HEK293 (cell line): ENCODE measurements at regions not wholly inside any gene's neighbourhood (a gene's known extent, or its start where the extent isn't known, plus 50 kb on each side); places are given as distances from the start of the nearest gene placed in this dataset.

ENCODE experiments used
- CTCF ChIA-PET: fragments of 350-600 bp; formaldehyde crosslinking; extraction: SDS; loops from one replicate; lab custom pipeline; 2021; ENCODE audit warnings: antibody characterized with exemption; lab: Yijun Ruan, JAX
- POLR2A ChIA-PET: fragments of 300-600 bp; formaldehyde crosslinking; extraction: SDS; loops from one replicate; lab custom pipeline; 2020; ENCODE audit warnings: antibody characterized with exemption, inconsistent platforms; lab: Yijun Ruan, JAX
- H3K27ac ChIP-seq: fragments of 200-500 bp; sonication (Bioruptor generic); 2 replicates; pipeline ENCODE4 v1.5.1; 2014; ENCODE audit warnings: low read depth, low read length, control low read depth, inconsistent platforms; ENCODE audit errors: extremely low read depth
- H3K36me3 ChIP-seq, 2 experiments: fragments of 200-500 bp in 1 of 2; sonication (Bioruptor generic) in 1 of 2; 1 replicate in 1 of 2; 2 replicates in 1 of 2; pipeline ENCODE4 v1.5.1; 2014 to 2017; ENCODE audit warnings: inconsistent platforms in 2 of 2, low read length in 2 of 2; ENCODE audit not compliant: control insufficient read depth in 2 of 2, insufficient read depth in 1 of 2
- H3K4me1 ChIP-seq: fragments of 200-500 bp; sonication (Bioruptor generic); 2 replicates; pipeline ENCODE4 v1.5.1; 2014; ENCODE audit warnings: mild to moderate bottlenecking, low read length, inconsistent platforms; ENCODE audit not compliant: control insufficient read depth, insufficient read depth
- H3K4me3 ChIP-seq: 2 replicates; pipeline ENCODE4 v1.5.1; 2011; ENCODE audit warnings: low read depth, mild to moderate bottlenecking, control low read depth, low read length, moderate library complexity
- H3K9me3 ChIP-seq: fragments of 200-500 bp; sonication (Bioruptor generic); 2 replicates; pipeline ENCODE4 v1.5.1; 2014; ENCODE audit warnings: low read depth, low read length, inconsistent platforms; ENCODE audit not compliant: control insufficient read depth, insufficient read depth
- HOXC10 ChIP-seq: sonication (generic); formaldehyde crosslinking; IDR thresholded peaks from 2 replicates; pipeline ENCODE4 v1.8.1; 2023; ENCODE audit warnings: mild to moderate bottlenecking, missing genetic modification reagents
- KLF7 ChIP-seq: fragments of 450-650 bp; formaldehyde crosslinking; IDR thresholded peaks from 2 replicates; pipeline ENCODE4 v1.5.1; 2016; ENCODE audit warnings: missing biosample characterization, missing genetic modification characterization, borderline replicate concordance
- SCRT1 ChIP-seq: fragments of 450-650 bp; formaldehyde crosslinking; IDR thresholded peaks from 2 replicates; pipeline ENCODE4 v1.5.1; 2016; ENCODE audit warnings: missing biosample characterization, missing genetic modification characterization, borderline replicate concordance
- SP2 ChIP-seq: fragments of 450-650 bp; formaldehyde crosslinking; IDR thresholded peaks from 2 replicates; pipeline ENCODE4 v1.5.1; 2016; ENCODE audit warnings: missing biosample characterization, missing genetic modification characterization
- TRIM28 ChIP-seq: IDR thresholded peaks from 2 replicates; pipeline ENCODE4 v1.6.1; 2011; ENCODE audit warnings: low read length, control low read depth, borderline replicate concordance
- ZBTB48 ChIP-seq: fragments of 450-650 bp; formaldehyde crosslinking; IDR thresholded peaks from 2 replicates; pipeline ENCODE4 v1.5.1; 2016; ENCODE audit warnings: missing biosample characterization, missing genetic modification characterization
- ZFP37 ChIP-seq: fragments of 450-650 bp; formaldehyde crosslinking; IDR thresholded peaks from 2 replicates; pipeline ENCODE4 v1.5.1; 2016; ENCODE audit warnings: missing biosample characterization, missing genetic modification characterization
- ZNF155 ChIP-seq: fragments of 450-650 bp; formaldehyde crosslinking; IDR thresholded peaks from 2 replicates; pipeline ENCODE4 v1.5.1; 2016; ENCODE audit warnings: missing biosample characterization, missing genetic modification characterization
- ZNF302 ChIP-seq: fragments of 450-650 bp; formaldehyde crosslinking; IDR thresholded peaks from 2 replicates; pipeline ENCODE4 v1.5.1; 2016; ENCODE audit warnings: missing biosample characterization, missing genetic modification characterization, low read depth
- ZNF48 ChIP-seq: fragments of 450-650 bp; formaldehyde crosslinking; IDR thresholded peaks from 2 replicates; pipeline ENCODE4 v1.5.1; 2016; ENCODE audit warnings: missing biosample characterization, missing genetic modification characterization
- ZNF585B ChIP-seq: fragments of 450-650 bp; formaldehyde crosslinking; IDR thresholded peaks from 2 replicates; pipeline ENCODE4 v1.5.1; 2016; ENCODE audit warnings: missing biosample characterization, missing genetic modification characterization
- ZNF623 ChIP-seq: fragments of 450-650 bp; formaldehyde crosslinking; IDR thresholded peaks from 2 replicates; pipeline ENCODE4 v1.5.1; 2016; ENCODE audit warnings: missing biosample characterization, missing genetic modification characterization
- ZNF629 ChIP-seq: fragments of 450-650 bp; formaldehyde crosslinking; IDR thresholded peaks from 2 replicates; pipeline ENCODE4 v1.5.1; 2017; ENCODE audit warnings: missing biosample characterization, missing genetic modification characterization
- ZNF664 ChIP-seq: fragments of 450-650 bp; formaldehyde crosslinking; IDR thresholded peaks from 2 replicates; pipeline ENCODE4 v1.5.1; 2016; ENCODE audit warnings: missing biosample characterization, missing genetic modification characterization
- ZNF776 ChIP-seq: fragments of 450-650 bp; formaldehyde crosslinking; IDR thresholded peaks from 2 replicates; pipeline ENCODE4 v1.5.0; 2017; ENCODE audit warnings: missing biosample characterization, missing genetic modification characterization, borderline replicate concordance
- ZNF785 ChIP-seq: fragments of 450-650 bp; formaldehyde crosslinking; IDR thresholded peaks from 2 replicates; pipeline ENCODE4 v1.5.1; 2016; ENCODE audit warnings: missing biosample characterization, missing genetic modification characterization
- ZSCAN23 ChIP-seq: fragments of 450-650 bp; formaldehyde crosslinking; IDR thresholded peaks from 2 replicates; pipeline ENCODE4 v1.5.1; 2016; ENCODE audit warnings: missing biosample characterization, missing genetic modification characterization
- TF ChIP-seq, protein P1 (sequence below): fragments of 450-650 bp; formaldehyde crosslinking; optimal IDR thresholded peaks from 2 replicates; pipeline ENCODE3; 2016; ENCODE audit warnings: missing biosample characterization, mild to moderate bottlenecking, missing genetic modification characterization
- TF ChIP-seq, protein P2 (sequence below): fragments of 450-650 bp; formaldehyde crosslinking; IDR thresholded peaks from 2 replicates; pipeline ENCODE4 v1.5.1; 2016; ENCODE audit warnings: missing biosample characterization, missing genetic modification characterization
- TF ChIP-seq, protein P3 (sequence below): fragments of 450-650 bp; formaldehyde crosslinking; IDR thresholded peaks from 2 replicates; pipeline ENCODE4; 2016; ENCODE audit warnings: missing biosample characterization, missing genetic modification characterization
- TF ChIP-seq, protein P4 (sequence below): fragments of 450-650 bp; formaldehyde crosslinking; IDR thresholded peaks from 2 replicates; pipeline ENCODE4 v1.5.1; 2016; ENCODE audit warnings: missing biosample characterization, missing genetic modification characterization
- TF ChIP-seq, protein P5 (sequence below): fragments of 450-650 bp; formaldehyde crosslinking; IDR thresholded peaks from 2 replicates; pipeline ENCODE4 v1.5.1; 2017; ENCODE audit warnings: missing biosample characterization, missing genetic modification characterization
- TF ChIP-seq, protein P6 (sequence below): fragments of 450-650 bp; formaldehyde crosslinking; IDR thresholded peaks from 2 replicates; pipeline ENCODE4 v1.5.0; 2017; ENCODE audit warnings: missing biosample characterization, missing genetic modification characterization, borderline replicate concordance

DNA sequence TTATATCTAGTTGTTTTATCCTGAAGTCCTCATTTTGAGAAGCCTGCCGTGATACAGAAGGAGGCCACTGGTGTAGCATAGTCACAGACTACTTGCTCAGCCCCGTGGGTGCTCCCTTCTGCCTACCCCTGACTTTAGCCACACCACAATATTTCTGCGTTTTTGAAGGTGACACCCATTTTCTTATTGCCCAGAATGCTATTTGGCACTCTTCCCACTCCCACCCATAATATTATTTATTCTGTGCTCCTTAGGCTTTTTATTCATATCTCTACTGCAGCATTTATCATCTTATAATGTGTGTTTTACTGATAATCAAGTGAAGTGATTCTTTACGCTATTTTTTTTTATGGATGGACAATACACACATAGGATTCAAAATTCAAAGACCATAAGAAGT lies 107.3 kb downstream of the OR2B2 start (continued):
- TF ChIP-seq SCRT1 (tag by site-specific recombination) (no peak), ZFP37 (no peak), ZSCAN23 (tag by site-specific recombination) (no peak), KLF7 (no peak)

DNA sequence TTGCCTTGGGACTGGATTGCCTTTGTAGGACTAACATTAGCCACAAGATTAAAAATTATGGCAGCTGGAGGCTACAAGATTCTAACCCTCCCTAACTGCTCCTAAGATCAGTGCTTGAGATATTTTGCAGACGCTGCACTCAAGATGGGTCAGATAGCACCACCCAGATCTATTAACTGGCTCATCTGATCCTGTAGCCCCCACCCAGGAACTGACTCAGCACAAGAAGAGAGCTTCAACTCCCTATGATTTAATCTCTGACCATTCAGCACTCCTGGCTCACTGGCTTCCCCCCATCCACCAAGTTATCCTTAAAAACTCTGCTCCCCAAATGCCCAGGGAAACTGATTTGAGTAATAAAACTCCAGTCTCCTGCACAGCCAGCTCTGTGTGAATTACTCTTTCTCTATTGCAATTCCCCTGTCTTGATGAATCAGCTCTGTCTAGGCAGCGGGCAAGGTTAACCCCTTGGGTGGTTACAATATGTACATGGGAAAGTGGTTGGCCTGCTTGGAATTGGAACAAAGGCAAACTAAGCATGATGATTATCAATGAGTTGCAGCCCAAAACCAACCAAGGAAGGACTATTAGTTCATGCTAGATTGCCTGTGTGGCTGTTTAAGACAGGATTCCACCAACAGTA lies 111.3 kb downstream of the OR2B2 start:
- POLR2A ChIA-PET, result no interaction called here
- Histone ChIP-seq H3K27ac (no peak overlapping the region), H3K4me1 (no peaks in the 10 kb centered on the region), H3K9me3 (no peaks in the 10 kb centered on the region), H3K36me3 (no peaks in the 10 kb centered on the region), H3K4me3 (no peak overlapping the region)
- TF ChIP-seq, protein P1, sequence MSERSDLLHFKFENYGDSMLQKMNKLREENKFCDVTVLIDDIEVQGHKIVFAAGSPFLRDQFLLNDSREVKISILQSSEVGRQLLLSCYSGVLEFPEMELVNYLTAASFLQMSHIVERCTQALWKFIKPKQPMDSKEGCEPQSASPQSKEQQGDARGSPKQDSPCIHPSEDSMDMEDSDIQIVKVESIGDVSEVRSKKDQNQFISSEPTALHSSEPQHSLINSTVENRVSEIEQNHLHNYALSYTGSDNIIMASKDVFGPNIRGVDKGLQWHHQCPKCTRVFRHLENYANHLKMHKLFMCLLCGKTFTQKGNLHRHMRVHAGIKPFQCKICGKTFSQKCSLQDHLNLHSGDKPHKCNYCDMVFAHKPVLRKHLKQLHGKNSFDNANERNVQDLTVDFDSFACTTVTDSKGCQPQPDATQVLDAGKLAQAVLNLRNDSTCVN (tag by site-specific recombination), result no peak
- no peak for TF ChIP-seq ZNF776 (tag by site-specific recombination)
- no peak for TF ChIP-seq ZNF155 (tag by site-specific recombination)
- TF ChIP-seq, protein P2, sequence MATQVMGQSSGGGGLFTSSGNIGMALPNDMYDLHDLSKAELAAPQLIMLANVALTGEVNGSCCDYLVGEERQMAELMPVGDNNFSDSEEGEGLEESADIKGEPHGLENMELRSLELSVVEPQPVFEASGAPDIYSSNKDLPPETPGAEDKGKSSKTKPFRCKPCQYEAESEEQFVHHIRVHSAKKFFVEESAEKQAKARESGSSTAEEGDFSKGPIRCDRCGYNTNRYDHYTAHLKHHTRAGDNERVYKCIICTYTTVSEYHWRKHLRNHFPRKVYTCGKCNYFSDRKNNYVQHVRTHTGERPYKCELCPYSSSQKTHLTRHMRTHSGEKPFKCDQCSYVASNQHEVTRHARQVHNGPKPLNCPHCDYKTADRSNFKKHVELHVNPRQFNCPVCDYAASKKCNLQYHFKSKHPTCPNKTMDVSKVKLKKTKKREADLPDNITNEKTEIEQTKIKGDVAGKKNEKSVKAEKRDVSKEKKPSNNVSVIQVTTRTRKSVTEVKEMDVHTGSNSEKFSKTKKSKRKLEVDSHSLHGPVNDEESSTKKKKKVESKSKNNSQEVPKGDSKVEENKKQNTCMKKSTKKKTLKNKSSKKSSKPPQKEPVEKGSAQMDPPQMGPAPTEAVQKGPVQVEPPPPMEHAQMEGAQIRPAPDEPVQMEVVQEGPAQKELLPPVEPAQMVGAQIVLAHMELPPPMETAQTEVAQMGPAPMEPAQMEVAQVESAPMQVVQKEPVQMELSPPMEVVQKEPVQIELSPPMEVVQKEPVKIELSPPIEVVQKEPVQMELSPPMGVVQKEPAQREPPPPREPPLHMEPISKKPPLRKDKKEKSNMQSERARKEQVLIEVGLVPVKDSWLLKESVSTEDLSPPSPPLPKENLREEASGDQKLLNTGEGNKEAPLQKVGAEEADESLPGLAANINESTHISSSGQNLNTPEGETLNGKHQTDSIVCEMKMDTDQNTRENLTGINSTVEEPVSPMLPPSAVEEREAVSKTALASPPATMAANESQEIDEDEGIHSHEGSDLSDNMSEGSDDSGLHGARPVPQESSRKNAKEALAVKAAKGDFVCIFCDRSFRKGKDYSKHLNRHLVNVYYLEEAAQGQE (tag by site-specific recombination), result no peak
- no peak for TF ChIP-seq ZNF48
- TF ChIP-seq, protein P3, sequence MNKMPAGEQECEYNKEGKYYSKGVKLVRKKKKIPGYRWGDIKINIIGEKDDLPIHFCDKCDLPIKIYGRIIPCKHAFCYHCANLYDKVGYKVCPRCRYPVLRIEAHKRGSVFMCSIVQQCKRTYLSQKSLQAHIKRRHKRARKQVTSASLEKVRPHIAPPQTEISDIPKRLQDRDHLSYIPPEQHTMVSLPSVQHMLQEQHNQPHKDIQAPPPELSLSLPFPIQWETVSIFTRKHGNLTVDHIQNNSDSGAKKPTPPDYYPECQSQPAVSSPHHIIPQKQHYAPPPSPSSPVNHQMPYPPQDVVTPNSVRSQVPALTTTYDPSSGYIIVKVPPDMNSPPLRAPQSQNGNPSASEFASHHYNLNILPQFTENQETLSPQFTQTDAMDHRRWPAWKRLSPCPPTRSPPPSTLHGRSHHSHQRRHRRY (tag by site-specific recombination), result no peak
- no peak for TF ChIP-seq ZNF785 (tag by site-specific recombination)
- TF ChIP-seq, protein P4, sequence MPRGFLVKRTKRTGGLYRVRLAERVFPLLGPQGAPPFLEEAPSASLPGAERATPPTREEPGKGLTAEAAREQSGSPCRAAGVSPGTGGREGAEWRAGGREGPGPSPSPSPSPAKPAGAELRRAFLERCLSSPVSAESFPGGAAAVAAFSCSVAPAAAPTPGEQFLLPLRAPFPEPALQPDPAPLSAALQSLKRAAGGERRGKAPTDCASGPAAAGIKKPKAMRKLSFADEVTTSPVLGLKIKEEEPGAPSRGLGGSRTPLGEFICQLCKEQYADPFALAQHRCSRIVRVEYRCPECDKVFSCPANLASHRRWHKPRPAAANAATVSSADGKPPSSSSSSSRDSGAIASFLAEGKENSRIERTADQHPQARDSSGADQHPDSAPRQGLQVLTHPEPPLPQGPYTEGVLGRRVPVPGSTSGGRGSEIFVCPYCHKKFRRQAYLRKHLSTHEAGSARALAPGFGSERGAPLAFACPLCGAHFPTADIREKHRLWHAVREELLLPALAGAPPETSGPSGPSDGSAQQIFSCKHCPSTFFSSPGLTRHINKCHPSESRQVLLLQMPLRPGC (tag by site-specific recombination), result no peak
- TF ChIP-seq ZNF623 (tag by site-specific recombination), result no peak
- no peak for TF ChIP-seq ZNF629 (tag by site-specific recombination)
- TF ChIP-seq TRIM28, result no peak
- no peak for TF ChIP-seq ZNF664 (tag by site-specific recombination)
- no peak for TF ChIP-seq HOXC10 (CRISPR knock-in tag)
- TF ChIP-seq, protein P5, sequence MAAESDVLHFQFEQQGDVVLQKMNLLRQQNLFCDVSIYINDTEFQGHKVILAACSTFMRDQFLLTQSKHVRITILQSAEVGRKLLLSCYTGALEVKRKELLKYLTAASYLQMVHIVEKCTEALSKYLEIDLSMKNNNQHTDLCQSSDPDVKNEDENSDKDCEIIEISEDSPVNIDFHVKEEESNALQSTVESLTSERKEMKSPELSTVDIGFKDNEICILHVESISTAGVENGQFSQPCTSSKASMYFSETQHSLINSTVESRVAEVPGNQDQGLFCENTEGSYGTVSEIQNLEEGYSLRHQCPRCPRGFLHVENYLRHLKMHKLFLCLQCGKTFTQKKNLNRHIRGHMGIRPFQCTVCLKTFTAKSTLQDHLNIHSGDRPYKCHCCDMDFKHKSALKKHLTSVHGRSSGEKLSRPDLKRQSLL (tag by site-specific recombination), result no peak
- no peak for TF ChIP-seq ZNF585B (tag by site-specific recombination)
- no peak for TF ChIP-seq ZNF302 (tag by site-specific recombination)
- TF ChIP-seq, protein P6, sequence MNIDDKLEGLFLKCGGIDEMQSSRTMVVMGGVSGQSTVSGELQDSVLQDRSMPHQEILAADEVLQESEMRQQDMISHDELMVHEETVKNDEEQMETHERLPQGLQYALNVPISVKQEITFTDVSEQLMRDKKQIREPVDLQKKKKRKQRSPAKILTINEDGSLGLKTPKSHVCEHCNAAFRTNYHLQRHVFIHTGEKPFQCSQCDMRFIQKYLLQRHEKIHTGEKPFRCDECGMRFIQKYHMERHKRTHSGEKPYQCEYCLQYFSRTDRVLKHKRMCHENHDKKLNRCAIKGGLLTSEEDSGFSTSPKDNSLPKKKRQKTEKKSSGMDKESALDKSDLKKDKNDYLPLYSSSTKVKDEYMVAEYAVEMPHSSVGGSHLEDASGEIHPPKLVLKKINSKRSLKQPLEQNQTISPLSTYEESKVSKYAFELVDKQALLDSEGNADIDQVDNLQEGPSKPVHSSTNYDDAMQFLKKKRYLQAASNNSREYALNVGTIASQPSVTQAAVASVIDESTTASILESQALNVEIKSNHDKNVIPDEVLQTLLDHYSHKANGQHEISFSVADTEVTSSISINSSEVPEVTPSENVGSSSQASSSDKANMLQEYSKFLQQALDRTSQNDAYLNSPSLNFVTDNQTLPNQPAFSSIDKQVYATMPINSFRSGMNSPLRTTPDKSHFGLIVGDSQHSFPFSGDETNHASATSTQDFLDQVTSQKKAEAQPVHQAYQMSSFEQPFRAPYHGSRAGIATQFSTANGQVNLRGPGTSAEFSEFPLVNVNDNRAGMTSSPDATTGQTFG (tag by site-specific recombination), result no peak
- TF ChIP-seq ZBTB48 (tag by site-specific recombination), result no peak
- no peak for TF ChIP-seq SP2 (tag by site-specific recombination)
- TF ChIP-seq KLF7, result no peak
- CTCF ChIA-PET, result interaction anchor here (0.9 kb wide), 2 partner anchors 92 to 1479 kb away, joined by 4 read pairs; a partner anchor contains a TSS
